Parathyroid adenoma (tissue), 2 donors: ENCODE measurements at regions not wholly inside any gene's neighbourhood (a gene's known extent, or its start where the extent isn't known, plus 50 kb on each side); places are given as distances from the start of the nearest gene placed in this dataset.
A peak's percentile ranks its signal among the peaks of the same experiment; 100 is the strongest.

Source experiments
- H2AFZ ChIP-seq: fragments of 300-600 bp; sonication (generic); one replicate; pipeline ENCODE4 v1.7.0; 2017; ENCODE audit warnings: antibody characterized with exemption, mild to moderate bottlenecking
- H3K27ac ChIP-seq: fragments of 300-600 bp; sonication (generic); one replicate; pipeline ENCODE4 v1.7.0; 2017
- H3K27me3 ChIP-seq: fragments of 300-600 bp; sonication (generic); one replicate; pipeline ENCODE4 v1.7.0; 2017; ENCODE audit warnings: low read length; ENCODE audit not compliant: control insufficient read depth, insufficient read depth
- H3K36me3 ChIP-seq: fragments of 300-600 bp; sonication (generic); one replicate; pipeline ENCODE4 v1.7.0; 2017; ENCODE audit warnings: low read length; ENCODE audit not compliant: control insufficient read depth, insufficient read depth
- H3K4me1 ChIP-seq: fragments of 300-600 bp; sonication (generic); one replicate; pipeline ENCODE4 v1.7.0; 2017; ENCODE audit warnings: control low read depth
- H3K4me2 ChIP-seq: fragments of 300-600 bp; sonication (generic); one replicate; pipeline ENCODE4 v1.7.0; 2017; ENCODE audit warnings: low read length
- H3K4me3 ChIP-seq: fragments of 300-600 bp; sonication (generic); one replicate; pipeline ENCODE4 v1.7.0; 2017; ENCODE audit warnings: low read depth, low read length
- H3K79me2 ChIP-seq: fragments of 300-600 bp; sonication (generic); one replicate; pipeline ENCODE4 v1.7.0; 2017; ENCODE audit warnings: control low read depth
- H3K9ac ChIP-seq: fragments of 300-600 bp; sonication (generic); one replicate; pipeline ENCODE4 v1.7.0; 2017; ENCODE audit warnings: mild to moderate bottlenecking
- H3K9me3 ChIP-seq: fragments of 300-600 bp; sonication (generic); one replicate; pipeline ENCODE4 v1.7.0; 2017; ENCODE audit warnings: low read length; ENCODE audit not compliant: control insufficient read depth
- CTCF ChIP-seq: fragments of 300-600 bp; sonication (generic); IDR thresholded peaks from one replicate; pipeline ENCODE4 v1.7.0; 2017; ENCODE audit warnings: antibody characterized with exemption, mild to moderate bottlenecking
- donor health status: primary hyperparathyroidism.

- H2AFZ ChIP-seq, result no peak overlapping the region
- H3K27ac ChIP-seq, result no peak overlapping the region
- no peak for TF ChIP-seq CTCF
- no peaks in the 10 kb centered on the region for H3K4me1 ChIP-seq
- H3K9ac ChIP-seq, result no peak overlapping the region
- H3K4me3 ChIP-seq, result no peak overlapping the region
- no peaks in the 10 kb centered on the region for H3K27me3 ChIP-seq
- no peaks in the 10 kb centered on the region for H3K79me2 ChIP-seq
- H3K9me3 ChIP-seq, result no peaks in the 10 kb centered on the region
- no peaks in the 10 kb centered on the region for H3K36me3 ChIP-seq
- H3K4me2 ChIP-seq, result no peak overlapping the region
These were observed 260.9 kb downstream of the TENT5A start for GRCh38 chr6:81491454-81492101.

- Histone ChIP-seq H3K9ac (no peak overlapping the region), H3K36me3 (no peaks in the 10 kb centered on the region), H2AFZ (peak overlapping the region; percentile 63), H3K4me3 (no peak overlapping the region), H3K79me2 (no peaks in the 10 kb centered on the region), H3K4me2 (no peak overlapping the region), H3K4me1 (no peaks in the 10 kb centered on the region), H3K9me3 (no peaks in the 10 kb centered on the region), H3K27ac (no peak overlapping the region), H3K27me3 (no peaks in the 10 kb centered on the region)
- no peak for TF ChIP-seq CTCF
These were observed 265.0 kb downstream of the TENT5A start for GRCh38 chr6:81487489-81487888.

- Histone ChIP-seq H2AFZ (no peak overlapping the region), H3K27ac (no peak overlapping the region), H3K9ac (no peak overlapping the region), H3K4me3 (no peak overlapping the region), H3K4me2 (no peak overlapping the region), H3K36me3 (no peaks in the 10 kb centered on the region), H3K27me3 (no peaks in the 10 kb centered on the region), H3K9me3 (no peaks in the 10 kb centered on the region), H3K4me1 (no peaks in the 10 kb centered on the region), H3K79me2 (no peaks in the 10 kb centered on the region)
- no peak for TF ChIP-seq CTCF
These were observed 266.2 kb downstream of the TENT5A start for GRCh38 chr6:81486234-81486633.

GRCh38 chr6:81485395-81485794 is 267.1 kb downstream of the TENT5A start:
- TF ChIP-seq CTCF, result no peak
- Histone ChIP-seq H3K27ac (no peak overlapping the region), H3K9ac (no peak overlapping the region), H3K4me3 (no peak overlapping the region), H3K9me3 (no peaks in the 10 kb centered on the region), H3K27me3 (no peaks in the 10 kb centered on the region), H3K4me2 (no peak overlapping the region), H2AFZ (no peak overlapping the region), H3K4me1 (no peaks in the 10 kb centered on the region), H3K79me2 (no peaks in the 10 kb centered on the region), H3K36me3 (no peaks in the 10 kb centered on the region)

- no peaks in the 10 kb centered on the region for H3K36me3 ChIP-seq
- TF ChIP-seq CTCF, result no peak
- H3K79me2 ChIP-seq, result no peaks in the 10 kb centered on the region
- H3K9ac ChIP-seq, result no peak overlapping the region
- H2AFZ ChIP-seq, result no peak overlapping the region
- H3K9me3 ChIP-seq, result no peaks in the 10 kb centered on the region
- H3K4me1 ChIP-seq, result no peaks in the 10 kb centered on the region
- H3K4me3 ChIP-seq, result no peak overlapping the region
- H3K4me2 ChIP-seq, result no peak overlapping the region
- H3K27ac ChIP-seq, result no peak overlapping the region
- no peaks in the 10 kb centered on the region for H3K27me3 ChIP-seq
These were observed 268.2 kb downstream of the TENT5A start for GRCh38 chr6:81484251-81484650.
